AG09309 (cell line): ENCODE measurements at regions not wholly inside any gene's neighbourhood (a gene's known extent, or its start where the extent isn't known, plus 50 kb on each side); places are given as distances from the start of the nearest gene placed in this dataset.
"Not testable (repeated sequence)": the region's sequence is repeated elsewhere in the genome, so short reads cannot be mapped to it uniquely, and the experiment has no call there.

Experiments used
- DNase-seq: peaks from one replicate; pipeline ENCODE4 v3.0.0-alpha.2; 2010; ENCODE audit warnings: low read depth
- H3K4me3 ChIP-seq: 2 replicates; pipeline ENCODE4 v1.5.1; 2011; ENCODE audit warnings: mild to moderate bottlenecking, low read depth, low read length, moderate library complexity; ENCODE audit not compliant: control insufficient read depth
- CTCF ChIP-seq: IDR thresholded peaks from 2 replicates; pipeline ENCODE4 v1.5.1; 2011; ENCODE audit warnings: mild to moderate bottlenecking, low read depth, low read length, inconsistent platforms; ENCODE audit not compliant: insufficient read depth, control insufficient read depth; ENCODE audit errors: missing control alignments

DNA sequence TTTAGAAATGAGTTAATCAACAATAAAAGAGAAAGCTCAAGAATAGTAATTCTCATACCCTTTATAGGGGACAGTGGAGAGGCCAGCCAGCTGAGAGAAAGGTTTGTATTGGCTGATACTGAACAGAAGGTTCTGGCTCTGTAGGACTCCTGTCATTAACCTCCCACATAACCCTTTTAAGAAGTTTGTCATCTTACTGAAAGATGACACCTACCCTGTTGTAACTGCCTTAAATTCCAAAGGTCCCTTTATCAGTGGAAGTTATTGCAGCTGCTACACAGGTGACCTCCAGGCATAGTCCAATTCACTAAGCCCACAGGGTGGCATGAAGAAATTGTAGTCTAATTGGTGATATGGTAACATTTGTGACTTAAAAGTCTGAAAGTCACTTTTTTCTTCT, 790.1 kb downstream of the TENT5A start:
- DNase-seq = no peak
- no peak for TF ChIP-seq CTCF
- no peak overlapping the region for H3K4me3 ChIP-seq

DNA sequence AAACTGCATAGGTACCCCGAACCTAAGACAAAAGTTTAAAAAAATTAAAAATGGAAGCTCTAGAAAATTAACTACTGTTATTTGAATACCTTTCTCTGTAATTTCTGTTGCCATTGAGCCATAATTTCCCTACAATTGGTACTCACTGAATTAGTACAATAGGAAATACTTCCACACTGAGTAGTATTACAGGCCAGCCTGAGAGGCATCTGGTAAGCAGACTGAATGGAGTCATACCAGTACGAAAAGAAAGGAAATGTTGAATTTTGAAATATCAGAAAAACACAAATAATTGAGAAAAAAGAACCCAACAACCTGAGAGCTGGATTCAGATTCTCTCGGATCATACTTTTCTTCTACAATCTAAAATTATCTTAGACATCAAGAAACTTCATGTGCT, 791.3 kb downstream of the TENT5A start:
- no peak for DNase-seq
- H3K4me3 ChIP-seq = no peak overlapping the region
- no peak for TF ChIP-seq CTCF

DNA sequence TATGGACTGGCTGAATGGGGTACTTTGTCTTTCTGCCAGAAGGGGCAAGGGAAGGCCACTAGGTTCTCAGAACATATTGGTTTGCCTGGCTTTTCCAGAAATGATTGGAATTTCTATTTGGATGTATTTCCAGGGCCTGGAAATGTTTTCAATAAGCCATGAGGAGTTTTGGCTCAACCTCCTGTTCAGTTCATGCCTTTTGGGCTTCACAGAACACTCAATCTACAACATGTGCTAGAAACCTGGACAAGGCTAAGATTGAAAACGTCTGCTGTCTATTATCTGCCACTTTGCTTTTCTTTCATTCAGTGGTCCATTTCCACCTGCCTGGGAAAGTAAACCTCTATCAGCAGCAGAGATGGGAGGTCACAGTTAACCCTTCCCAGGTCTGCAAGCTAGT, 793.4 kb downstream of the TENT5A start:
- TF ChIP-seq CTCF = no peak
- H3K4me3 ChIP-seq = no peak overlapping the region
- no peak for DNase-seq

DNA sequence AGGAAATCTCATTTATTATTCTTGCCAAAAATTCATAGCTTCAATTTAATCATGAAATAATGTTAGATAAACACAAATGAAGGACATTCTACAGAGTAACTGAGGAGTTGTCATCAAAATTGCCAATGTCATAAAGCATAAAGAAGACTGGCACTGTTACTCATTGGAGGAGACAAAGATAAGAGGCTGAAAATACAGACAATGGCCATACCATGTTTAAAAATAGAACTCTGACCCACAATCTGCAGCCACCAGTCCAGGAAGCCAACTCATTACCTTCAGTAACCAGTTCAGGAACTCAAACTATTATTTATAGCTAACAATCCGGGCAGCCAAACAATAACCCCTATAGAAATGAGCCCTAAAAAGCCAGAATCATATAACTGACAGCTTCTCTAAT, 795.6 kb downstream of the TENT5A start:
- no peak overlapping the region for H3K4me3 ChIP-seq
- no peak for TF ChIP-seq CTCF
- no peak for DNase-seq

GRCh38 chr6:80952479-80952878, 800.0 kb downstream of the TENT5A start:
- not testable (repeated sequence) for H3K4me3 ChIP-seq, DNase-seq

- TF ChIP-seq CTCF = no peak
- H3K4me3 ChIP-seq = no peak overlapping the region
- DNase-seq = no peak
These were observed 806.1 kb downstream of the TENT5A start for GRCh38 chr6:80946402-80946801.

DNA sequence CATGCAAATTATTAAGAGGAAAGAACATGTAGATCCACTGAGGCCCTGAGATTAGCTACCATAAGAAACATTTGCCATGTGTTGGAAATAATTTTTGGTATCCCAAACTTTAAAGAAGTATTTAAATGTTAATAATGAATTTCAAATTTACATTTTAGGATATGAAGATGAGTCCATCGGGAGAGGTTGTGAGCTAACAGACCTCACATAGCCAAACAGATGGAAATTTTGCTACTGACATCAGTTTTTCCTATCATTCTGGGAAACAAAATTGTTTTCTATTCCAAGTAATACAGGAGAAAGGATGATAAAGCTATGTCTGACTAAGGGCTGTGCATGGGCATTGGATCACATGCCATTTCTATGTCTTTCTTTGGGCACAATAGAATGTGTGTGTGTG, 809.6 kb downstream of the TENT5A start:
- H3K4me3 ChIP-seq = no peak overlapping the region
- no peak for DNase-seq
- TF ChIP-seq CTCF = no peak

DNA sequence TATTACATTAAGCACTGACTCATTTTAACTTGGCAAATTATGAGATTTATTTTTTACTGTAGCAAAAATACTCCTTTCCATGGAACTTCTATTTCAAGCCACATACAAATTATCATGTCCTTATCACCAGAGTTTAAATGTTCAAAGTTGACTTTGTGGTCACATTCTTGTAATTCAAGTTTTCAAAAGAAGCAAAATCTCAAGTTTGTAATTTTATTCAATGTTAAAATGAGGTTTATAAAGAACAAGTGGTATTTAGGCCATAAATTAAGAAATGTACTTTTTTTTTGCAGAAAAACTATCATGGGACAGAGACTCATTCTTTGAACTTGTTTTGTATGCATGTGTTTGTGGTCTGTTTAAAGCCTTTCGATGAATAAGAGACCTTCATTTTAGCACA, 811.5 kb downstream of the TENT5A start:
- TF ChIP-seq CTCF = no peak
- no peak overlapping the region for H3K4me3 ChIP-seq
- no peak for DNase-seq
